K562 (cell line): ENCODE measurements at regions not wholly inside any gene's neighbourhood (a gene's known extent, or its start where the extent isn't known, plus 50 kb on each side); places are given as distances from the start of the nearest gene placed in this dataset.

Source experiments
- CEBPB ChIP-seq: fragments of 450-650 bp; IDR thresholded peaks from 2 replicates; pipeline ENCODE4 v1.6.1; 2016; ENCODE audit warnings: missing genetic modification characterization, missing compliant biosample characterization
- CTCF ChIP-seq, 3 experiments: IDR thresholded peaks in 2 of 3; conservative IDR thresholded peaks in 1 of 3; 2 replicates each; pipeline ENCODE4 v1.5.1; 2011 to 2012; ENCODE audit warnings: low read length in 3 of 3, mild to moderate bottlenecking in 3 of 3, control low read depth in 2 of 3, improper control_type of control experiment in 1 of 3, inconsistent platforms in 1 of 3, low read depth in 1 of 3, mixed read lengths in 1 of 3, moderate library complexity in 1 of 3; ENCODE audit not compliant: insufficient read depth in 2 of 3
- ELF4 ChIP-seq: fragments of 450-650 bp; formaldehyde crosslinking; IDR thresholded peaks from 2 replicates; pipeline ENCODE4 v1.4.0; 2022; ENCODE audit warnings: missing genetic modification characterization
- XRCC5 ChIP-seq: fragments of 200-400 bp; formaldehyde crosslinking; IDR thresholded peaks from 2 replicates; pipeline ENCODE4 v1.6.1; 2017; ENCODE audit warnings: low read depth, mild to moderate bottlenecking, low read length
- ZNF282 ChIP-seq: sonication (generic); formaldehyde crosslinking; IDR thresholded peaks from 2 replicates; pipeline ENCODE4 v1.8.1; 2023; ENCODE audit warnings: missing genetic modification reagents
- ZSCAN29 ChIP-seq: fragments of 450-650 bp; IDR thresholded peaks from 2 replicates; pipeline ENCODE4 v1.6.1; 2017

- TF ChIP-seq CTCF (IDR thresholded peaks at IDR 0.05 in 2 of 3, conservative IDR thresholded peaks at IDR 0.05 in 1 of 3; ENCODE audit: insufficient read depth in 2 of 3, low read depth in 1 of 3, low read length in 3 of 3) = no peak
- TF ChIP-seq ZSCAN29 = no peak
- no peak for TF ChIP-seq CEBPB (tag)
- no peak for TF ChIP-seq ELF4 (CRISPR knock-in tag)
- TF ChIP-seq XRCC5 = no peak
- no peak for TF ChIP-seq ZNF282
These were observed 65.5 kb upstream of the GPC1 start for GRCh38 chr2:240369801-240370585.
